GF-D8 (cell line): ENCODE measurements at regions not wholly inside any gene's neighbourhood (a gene's known extent, or its start where the extent isn't known, plus 50 kb on each side); places are given as distances from the start of the nearest gene placed in this dataset.

ENCODE experiments used
- DNase-seq: peaks from one replicate; lab custom pipeline; 2025; lab: John Stamatoyannopoulos, UW

DNA sequence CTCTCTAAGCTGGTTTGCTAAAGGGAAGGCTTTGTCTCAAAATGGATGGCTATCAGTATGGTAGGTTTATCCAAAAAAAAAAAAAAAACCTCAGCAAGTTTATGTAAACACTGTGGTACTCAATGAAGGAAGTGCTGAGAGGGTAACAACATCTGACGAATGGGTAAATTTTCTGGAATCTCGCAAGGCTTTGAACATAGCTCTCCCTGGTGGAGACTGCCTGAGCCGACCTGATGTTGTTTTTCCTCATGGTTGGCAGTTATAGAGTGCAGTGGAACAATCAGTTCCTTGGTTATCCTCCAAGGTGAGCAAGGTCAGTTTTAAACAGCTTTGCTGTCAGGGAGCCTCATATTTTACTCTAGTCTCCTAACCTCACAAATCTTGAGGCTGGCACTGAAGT, 94.6 kb downstream of the ZPLD1 start:
- no peak for DNase-seq

DNA sequence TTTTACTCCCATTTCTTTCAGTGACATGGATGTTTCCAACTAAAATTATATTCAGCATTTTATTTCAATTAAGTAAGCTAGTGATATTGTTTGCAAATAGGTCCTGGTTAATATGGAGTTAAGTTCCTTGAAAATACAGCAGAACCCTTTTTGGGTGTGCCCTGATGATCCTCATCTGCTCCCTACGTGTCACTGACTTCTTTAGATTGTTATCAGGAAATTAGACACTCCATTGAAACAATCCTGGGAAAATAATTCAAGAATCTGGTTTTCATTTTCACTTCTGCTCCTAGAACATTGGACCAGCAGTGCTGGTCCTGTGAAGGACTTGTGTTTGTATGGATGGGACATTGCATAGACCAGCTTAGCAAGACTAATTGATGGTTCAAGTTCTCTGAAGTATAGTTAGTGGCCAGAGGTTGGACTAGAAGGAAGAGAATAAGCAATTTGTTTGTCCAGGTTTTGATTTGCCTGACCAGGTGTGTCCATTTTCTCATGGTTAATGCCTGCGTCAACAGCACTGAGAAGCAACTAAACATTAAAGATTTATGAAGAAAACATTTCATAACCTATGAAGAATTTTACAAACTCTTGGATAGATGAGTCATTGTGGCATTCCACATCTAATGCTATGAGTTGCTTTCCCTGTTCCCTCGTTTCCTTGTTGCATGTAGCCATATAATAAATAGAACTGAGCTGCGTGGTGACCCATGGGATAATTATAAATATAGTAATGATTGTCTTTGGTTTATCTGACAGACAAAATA, 95.8 kb downstream of the ZPLD1 start:
- DNase-seq: no peak

DNA sequence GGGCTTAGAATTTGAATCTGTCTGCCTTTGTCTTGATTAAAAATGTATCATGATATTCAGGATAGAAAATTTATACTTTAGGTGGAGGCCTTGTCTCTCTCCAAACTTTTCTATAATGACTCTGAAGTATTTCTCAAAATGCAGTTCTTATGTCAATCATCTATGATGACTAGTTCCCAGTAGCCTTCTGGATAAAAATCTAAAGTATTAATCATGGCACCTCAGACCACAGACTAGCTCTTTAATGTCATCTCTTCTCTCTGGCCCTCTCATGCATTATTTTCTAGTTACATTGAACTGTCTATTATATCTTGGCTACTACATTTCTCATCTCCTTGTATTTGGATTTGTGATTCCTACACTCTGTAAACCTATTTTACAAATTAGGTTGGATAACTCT, 96.9 kb downstream of the ZPLD1 start:
- no peak for DNase-seq

DNA sequence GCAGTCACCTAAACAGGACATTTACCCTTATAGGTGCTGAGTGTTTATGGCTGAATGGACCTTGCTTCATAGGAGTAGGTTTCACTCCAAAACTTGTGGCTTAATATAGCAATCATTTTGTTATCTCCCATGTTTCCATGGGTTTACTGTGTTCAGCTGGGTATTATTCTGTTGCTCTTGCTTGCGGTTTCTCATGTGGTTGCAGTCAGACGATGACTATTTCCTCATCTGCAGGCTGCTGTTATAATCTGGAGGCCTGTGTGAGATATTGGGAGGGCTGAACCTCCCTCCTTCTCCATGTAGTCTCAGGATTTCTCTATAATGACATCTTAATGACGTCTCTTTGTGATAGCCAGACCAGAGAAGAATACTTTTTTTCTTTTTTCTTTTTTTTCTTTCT, 98.1 kb downstream of the ZPLD1 start:
- peak; percentile 68 for DNase-seq

DNA sequence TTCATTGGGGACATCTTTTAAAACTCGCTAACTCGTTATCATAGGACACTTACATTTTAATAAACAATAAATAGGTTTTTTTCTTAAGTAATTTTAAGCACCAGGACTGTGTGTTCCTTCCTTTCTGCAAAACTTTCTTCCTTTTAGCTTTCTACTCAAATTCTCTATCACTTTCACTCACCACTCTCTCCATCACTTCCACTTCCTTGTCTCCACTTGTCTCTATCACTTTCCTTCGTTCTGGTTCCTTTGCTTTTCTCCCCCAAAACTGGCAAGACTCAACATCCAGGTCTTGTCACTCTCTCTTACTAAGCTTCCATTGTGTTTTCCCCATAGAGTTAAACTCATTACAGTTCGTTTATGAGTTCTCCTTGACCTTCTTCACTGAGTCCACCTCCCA, 99.0 kb downstream of the ZPLD1 start:
- no peak for DNase-seq

DNA sequence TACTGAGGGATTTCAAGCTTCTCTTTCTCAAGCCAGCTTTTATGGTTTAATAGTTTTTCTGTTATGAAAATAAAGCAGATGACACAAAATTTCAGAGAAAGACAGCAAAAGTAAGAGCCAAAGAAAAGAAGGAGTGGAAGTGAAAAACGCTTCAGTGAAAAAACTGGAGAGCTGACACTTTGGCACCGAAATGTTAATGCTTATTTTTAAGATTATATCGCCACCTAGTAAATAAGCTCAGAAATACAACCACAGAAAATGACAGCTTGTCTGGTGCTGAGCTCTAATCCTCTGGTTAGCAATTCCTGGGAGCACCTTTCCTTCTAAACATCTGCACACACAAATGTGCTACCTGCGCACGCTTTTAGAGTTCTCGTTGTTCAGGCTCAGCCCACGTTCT, 101.6 kb downstream of the ZPLD1 start:
- no peak for DNase-seq

DNA sequence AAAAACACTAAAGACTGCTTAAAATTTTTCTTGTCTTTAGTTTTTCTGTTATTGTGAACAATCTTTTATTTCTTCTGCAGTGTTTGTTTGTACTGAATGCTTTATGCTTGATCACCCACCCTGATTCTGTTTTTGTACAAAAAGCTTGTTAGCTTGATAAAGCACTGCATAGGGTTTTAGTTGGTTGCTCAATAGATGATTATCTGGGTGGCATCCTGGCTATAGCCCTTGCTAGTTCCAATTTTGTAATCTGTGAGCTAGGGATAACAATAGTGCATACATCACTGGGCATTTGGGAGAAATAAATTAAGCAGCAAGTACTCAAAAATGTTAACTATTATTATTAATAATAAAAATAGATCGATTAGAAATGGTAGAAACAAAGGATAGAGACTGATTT, 102.3 kb downstream of the ZPLD1 start:
- DNase-seq: no peak

DNA sequence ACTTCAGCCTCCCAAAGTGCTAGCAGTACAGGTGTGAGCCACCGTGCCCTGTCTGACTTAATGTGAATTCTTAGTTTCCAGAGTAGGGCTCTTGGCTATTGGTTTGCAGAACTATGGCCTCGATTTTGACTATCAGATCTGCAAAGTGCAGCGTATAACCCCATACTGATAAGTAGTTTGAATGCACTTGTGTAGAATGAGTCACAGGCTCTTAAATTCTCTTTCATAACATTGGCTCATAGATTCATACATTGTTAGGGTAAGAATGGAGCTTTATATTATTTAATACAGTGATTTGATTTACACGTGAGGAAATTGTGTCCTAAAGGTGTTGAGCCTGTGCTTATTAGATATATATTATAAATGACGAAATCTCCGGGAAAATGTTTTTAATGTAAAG, 109.9 kb downstream of the ZPLD1 start:
- DNase-seq: no peak

DNA sequence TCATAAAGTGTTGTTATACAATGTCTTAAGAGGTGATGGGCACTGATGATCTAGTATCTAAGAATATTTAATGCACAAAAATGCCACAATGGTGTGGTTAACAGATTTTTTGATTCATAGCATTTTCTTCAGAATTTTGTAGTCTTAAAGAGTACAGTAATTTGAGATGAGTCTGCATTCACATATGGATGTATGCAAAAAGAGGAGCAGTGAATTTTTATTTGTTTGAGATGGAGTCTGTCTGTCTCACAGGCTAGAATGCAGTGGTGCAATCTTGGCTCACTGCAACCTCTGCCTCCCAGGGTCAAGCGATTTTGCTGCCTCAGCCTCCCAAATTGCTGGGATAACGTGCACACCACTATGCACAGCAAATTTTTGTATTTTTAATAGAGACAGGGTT, 110.5 kb downstream of the ZPLD1 start:
- DNase-seq: no peak

DNA sequence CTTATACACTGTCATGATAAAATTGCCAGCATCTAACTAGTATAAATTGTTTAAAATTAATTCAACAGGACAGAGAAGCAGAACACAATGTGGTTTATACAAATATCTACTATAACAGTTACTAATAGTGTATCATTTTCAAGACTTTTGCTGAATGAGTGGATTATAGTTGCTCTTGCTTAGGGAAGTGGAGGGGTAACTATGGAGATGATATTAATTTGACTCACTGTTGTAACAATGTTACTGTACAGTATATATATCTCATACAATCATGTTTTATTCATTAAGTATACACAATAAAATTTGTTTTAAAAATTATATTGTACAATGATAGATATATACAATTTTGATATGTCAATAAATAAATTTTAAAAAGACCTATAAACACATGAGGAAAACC, 119.1 kb downstream of the ZPLD1 start:
- no peak for DNase-seq

DNA sequence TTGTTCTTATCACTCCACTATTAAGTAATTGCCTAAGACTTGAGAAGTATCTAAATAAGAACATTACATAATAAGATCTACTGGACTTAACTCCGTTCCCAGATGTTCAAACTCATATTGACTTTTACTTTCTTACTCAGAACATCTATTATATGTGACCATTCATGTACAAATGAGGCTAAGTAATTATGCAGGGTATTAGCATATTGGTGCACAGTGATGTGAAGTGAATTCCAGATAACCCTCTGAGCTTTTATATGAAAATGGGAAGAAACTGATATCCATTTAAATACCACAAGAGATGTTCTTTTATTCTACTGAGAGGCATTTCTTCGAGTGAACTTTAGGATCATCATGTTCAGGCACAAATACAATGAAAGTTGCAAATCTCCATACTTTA, 135.7 kb downstream of the ZPLD1 start:
- DNase-seq: no peak

DNA sequence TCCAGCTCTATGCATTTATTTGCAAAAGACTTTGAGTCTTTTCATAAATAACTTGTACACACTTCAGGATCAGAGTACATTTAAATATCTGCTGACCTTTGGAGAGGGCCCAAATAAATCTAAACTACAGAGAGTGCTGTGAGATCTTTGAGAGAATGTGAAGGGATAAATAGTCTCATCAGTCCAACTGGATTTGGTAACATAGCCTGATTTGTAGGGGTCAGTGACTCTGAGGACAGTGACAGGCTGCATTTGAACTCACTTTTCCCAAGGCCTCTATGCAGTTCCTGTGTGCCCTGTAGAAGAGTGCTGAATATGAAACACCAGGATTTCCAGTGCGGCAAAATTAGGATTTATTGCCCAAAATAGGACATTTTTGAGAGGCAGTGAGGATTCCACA, 136.2 kb downstream of the ZPLD1 start:
- DNase-seq: no peak

DNA sequence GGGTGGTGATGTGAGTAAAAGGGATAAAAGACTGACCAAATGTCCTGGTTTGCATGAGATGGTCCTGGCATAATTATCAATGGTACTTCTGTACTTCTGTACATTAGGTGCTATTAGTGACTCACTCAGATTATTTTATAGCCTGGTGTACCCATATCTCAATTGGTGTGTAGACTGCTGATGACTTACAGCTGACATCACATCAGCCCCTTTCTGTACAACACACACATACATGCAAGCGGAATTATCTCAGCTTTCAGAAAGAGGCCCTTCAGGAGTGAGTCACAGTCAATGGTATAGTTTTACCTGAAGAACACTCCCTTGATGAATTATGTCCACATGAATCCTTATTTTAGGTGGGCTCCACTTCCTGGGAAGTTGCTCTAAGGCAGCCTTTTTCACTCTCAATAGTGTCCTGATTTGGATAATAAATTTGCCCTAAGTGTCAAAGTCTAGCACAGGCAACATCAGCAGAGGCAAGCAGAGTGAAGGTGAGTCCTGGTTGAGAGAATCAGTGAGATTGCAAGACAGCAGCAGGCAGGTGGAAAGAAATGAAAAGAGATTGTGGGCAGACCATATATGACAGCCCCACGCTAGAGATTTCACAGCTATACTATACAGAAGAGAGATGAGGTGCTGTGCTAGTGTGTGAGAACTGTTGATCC, 137.0 kb downstream of the ZPLD1 start:
- DNase-seq: no peak

DNA sequence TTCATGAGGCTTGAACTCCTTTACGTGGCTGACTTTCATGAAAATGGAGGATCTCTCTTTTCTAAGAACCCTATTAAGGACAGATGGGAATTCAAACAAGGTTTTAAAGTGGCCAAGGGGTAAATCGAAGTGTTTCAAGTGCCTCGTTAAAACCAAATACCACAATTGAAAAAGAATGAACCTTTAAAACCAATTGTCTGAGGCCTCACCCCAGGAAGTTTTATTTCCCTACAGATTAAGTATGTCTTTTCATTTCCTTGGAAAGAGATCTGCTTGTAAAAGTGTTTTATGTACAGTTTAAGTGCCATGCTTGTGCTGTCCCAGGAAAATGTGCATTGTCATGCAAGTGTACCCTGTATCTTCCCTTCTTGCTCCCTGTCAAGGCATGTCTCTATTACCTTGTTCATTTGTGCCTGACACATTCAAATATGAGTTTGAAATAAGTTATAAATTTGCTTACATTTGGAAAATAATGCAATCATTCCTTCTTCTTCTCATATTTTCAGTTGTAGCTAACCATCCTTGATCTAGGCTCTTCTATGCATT, 138.7 kb downstream of the ZPLD1 start:
- DNase-seq: no peak

DNA sequence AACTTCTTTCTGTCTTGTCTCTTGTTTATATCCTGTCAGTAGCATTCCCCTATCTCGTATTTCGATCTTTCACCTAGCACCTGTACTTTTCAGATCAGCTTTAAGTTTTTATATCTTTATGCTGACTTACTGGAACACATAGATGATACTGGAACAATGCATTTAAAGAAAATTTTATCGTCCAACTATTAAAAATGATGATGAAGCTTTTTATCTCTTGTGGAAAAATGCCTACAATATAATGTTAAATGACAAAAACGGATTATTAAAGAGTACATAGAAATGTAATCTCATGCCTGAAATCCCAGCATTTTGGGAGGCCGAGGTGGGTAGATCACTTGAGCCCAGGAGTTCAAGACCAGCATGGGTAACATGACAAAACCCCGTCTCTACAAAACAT, 139.5 kb downstream of the ZPLD1 start:
- no peak for DNase-seq

DNA sequence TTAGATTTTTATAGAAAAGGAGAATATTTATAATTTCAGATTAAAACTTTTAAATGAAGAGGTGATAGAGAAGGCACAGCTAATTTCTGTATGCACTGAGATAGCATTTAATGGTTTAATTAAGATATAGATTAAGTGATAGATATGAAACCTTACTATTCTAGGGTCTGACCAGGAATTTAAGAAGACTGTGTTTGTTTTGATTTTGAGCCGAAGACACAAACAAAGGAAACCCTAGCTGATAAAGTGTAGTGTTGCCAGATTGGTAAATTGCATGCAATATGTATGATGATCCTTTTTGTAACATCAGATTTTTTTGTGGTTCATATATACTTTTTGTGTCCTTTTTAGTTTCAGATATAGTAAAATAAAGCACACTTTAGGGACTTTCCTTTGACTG, 141.8 kb downstream of the ZPLD1 start:
- no peak for DNase-seq

DNA sequence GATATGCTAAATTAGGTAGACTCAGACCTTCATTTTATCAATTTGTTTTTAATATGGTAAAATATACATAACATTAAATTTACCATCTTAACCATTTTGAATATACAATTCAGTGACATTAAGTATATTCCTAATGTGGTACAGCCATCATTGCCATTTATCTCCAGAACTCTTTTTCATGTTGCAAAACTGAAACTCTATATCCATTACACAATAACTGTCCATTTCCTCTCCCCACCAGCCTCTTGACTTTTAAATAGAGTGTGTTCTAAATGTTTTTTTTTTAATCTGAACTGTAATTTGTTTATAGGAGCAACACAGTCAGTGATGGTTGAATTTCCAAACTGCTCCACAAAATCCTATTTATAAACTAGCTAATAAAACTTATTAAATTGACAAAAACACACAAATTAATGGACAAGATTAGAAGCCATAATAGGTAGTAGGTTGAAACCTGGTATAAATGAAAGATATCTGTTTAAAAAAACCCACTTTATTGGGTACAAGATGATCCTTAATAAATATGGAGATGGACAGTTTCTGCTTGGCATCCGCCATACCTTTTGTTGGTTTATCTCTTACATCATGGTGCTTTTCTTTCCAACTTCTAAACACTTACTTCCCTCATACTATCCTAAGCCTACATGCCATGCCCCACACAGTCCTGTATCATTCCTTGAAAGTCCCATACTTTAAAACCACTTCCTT, 142.4 kb downstream of the ZPLD1 start:
- no peak for DNase-seq

DNA sequence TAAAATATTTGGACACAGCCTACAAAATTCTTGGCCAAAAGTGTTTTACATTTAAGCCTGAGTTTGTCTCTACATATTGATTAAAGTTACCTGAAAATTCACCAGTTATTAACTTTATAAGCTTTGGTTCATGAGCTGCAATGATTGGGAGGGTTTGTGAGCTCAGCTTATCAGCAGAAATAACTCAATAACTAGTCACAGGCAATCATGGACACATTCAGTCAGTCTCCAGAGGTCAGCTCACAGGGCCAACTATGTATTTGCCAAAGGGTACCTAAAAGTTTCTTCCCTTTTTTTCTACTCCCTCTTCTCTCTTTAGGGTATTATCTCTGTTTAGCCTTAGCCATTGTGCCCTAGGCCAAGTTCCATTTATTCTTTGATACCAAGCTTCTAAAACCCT, 145.9 kb downstream of the ZPLD1 start:
- no peak for DNase-seq

DNA sequence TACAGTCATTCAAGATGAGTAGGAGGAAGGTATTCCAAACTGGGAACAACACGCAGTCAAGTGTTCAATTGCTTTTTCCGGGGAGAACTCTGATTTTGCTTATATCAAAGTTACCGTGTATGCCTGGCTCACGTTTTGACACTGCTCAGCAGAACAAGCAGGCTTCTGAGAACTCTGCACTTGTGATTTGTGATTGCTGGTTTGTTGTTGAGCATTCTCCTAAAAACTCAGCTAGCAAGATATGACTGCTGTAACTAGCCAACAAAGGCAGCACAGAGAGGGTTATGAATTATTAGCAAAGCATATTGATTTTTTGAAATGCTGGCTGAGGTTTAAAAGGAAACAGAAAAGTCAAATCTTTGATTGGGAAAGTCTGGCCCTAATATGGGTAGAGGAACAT, 151.7 kb downstream of the ZPLD1 start:
- no peak for DNase-seq

DNA sequence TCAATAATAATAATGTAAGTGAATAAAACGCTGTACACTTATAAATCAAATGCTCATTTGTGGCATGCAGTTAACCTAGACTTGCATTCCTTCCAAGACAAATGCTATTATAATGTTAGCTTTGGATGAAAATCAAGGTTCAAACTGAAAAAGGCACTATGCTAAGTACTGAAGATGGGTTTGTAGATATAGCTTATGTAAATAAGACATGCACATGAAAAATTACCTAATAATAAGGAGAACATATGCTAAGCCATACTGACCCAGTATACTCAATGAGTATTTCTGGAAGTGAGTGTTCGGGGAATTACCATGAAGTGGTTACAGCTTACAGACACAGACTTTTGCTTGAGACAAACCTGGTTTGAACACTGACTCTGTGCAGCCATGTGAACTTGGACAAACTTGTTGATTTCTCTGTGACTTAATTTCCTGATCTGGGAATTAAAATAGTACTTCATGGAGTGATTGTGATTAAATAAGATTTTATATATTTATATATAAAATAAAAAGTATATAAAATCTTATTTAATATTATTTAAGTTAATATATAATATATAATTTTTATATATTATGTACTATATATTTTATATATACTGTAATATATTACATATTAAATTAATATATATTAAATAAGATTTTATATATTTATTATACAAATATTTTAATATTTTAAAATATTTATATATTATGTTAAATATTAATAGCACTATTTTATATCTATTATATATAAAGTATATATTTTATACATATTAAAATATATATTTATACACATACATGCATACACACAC, 159.2 kb downstream of the ZPLD1 start:
- no peak for DNase-seq

DNA sequence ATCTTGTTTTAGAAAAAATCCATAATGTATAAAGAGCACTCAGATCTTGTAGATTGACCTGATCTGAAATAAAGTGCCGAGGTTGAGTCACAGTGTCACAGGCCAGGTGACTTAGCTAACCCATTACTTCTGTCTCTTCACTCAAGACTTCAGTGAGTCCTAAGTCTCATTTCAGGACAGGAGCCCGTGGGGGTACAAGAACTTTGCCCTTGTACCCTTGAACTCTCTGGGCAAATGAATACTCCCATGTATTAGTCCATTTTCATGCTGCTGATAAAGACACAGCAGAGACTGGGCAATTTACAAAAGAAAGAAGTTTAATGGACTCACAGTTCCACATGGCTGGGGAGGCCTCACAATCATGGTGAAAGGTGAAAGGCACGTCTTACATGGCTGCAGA, 160.2 kb downstream of the ZPLD1 start:
- DNase-seq: no peak
